T-helper 1 cell treated with Interleukin-12 subunit alpha and Interleukin-12 subunit beta and Interleukin-4 antibody, amounts not matched to agents 30 ng/mL and 1 ng/mL, for 36 hours (primary cell): ENCODE measurements at regions not wholly inside any gene's neighbourhood (a gene's known extent, or its start where the extent isn't known, plus 50 kb on each side); places are given as distances from the start of the nearest gene placed in this dataset.

Source experiments
- intact Hi-C: fragments of 100-400 bp; cut with micrococcal nuclease; formaldehyde crosslinking; loops from one replicate; pipeline ENCODE4 v1.15.1; 2024

GRCh38 chr10:61189912-61190311 lies 245.9 kb upstream of the RHOBTB1 start:
- intact Hi-C loops = loop anchor here (2.0 kb wide), 1 partner anchor 373 kb away; no protein-coding TSS in a partner anchor

DNA sequence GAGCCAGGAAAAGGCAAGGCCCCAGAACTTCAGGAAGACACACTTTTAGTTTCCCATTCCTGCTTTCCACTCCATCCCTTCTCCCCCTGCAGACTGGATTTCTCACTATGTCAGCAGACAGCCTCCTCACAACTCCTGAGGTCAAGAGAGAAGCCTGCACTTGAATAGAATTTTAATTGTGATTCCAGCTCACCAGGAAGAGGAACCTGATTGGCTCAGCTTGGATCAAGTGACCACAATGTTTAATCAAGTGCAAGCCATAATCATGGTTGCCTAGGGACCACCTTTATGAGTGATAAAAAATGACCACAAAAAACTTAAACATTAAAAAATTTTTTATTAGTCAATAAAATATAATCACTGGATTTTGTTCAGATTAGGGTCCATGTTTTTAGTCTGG lies 244.7 kb upstream of the RHOBTB1 start:
- intact Hi-C loops = no loop called here

- intact Hi-C loops = no loop called here
These were observed 244.1 kb upstream of the RHOBTB1 start for GRCh38 chr10:61188101-61188500.

DNA sequence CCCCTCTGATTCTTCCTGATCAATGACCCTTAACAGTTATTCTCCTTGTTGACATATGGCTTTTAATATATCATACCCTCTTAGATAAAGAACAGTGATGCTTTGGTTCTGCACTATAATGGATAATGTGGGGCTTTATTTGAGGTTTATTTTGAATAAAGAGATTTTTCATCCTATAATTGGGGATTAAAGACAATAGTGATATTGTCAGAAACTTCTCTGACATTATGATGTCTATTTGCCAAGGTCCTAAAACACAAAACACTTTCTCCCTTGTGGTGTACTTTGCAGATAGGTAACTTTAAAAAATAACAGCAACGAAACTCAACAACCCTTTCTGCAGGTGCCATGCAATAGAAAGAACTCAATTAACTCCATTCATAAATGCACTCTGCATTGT lies 243.6 kb upstream of the RHOBTB1 start:
- intact Hi-C loops = no loop called here

GRCh38 chr10:61186408-61186807 lies 242.4 kb upstream of the RHOBTB1 start:
- intact Hi-C loops = no loop called here

DNA sequence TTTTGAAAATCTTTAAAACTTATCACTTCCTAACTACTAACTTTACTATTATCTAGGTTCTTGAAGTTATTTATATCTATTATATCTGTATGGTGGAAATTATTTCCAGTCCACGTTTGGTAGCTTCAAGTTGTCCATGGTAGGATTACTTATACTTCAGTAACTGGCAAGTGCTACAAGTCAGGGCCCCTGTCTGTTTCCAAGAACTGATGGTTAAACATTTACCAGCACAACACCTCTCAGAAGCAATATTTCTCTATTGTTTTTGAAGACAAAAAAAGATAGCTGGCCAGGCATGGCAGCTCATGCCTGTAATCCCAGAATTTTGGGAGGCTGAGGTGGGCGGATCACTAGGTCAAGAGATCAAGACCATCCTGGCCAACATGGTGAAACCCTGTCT lies 240.4 kb upstream of the RHOBTB1 start:
- intact Hi-C loops = no loop called here

GRCh38 chr10:61183967-61184366 lies 240.0 kb upstream of the RHOBTB1 start:
- intact Hi-C loops = no loop called here

- intact Hi-C loops = no loop called here
These were observed 237.8 kb upstream of the RHOBTB1 start for GRCh38 chr10:61181832-61182231.

DNA sequence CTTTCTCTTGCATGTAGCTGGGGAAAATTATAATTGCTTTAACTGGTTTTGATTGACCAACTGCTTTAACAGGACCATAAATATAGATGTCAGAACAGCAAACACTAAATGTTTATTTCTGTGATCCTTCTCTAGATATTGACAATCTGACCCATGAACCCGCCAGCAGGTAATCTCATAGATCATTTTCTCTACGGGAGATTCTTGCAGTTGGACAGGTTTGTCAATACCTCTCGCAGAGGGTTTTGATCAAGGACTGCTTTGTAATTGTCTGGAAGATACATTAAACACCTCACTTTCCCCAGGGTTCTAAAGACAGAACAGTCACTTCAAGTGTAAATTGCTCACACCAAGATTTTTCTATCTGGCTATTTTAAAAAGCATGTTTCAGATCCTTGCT lies 235.8 kb upstream of the RHOBTB1 start:
- intact Hi-C loops = no loop called here

GRCh38 chr10:61176424-61176823 lies 232.4 kb upstream of the RHOBTB1 start:
- intact Hi-C loops = no loop called here

DNA sequence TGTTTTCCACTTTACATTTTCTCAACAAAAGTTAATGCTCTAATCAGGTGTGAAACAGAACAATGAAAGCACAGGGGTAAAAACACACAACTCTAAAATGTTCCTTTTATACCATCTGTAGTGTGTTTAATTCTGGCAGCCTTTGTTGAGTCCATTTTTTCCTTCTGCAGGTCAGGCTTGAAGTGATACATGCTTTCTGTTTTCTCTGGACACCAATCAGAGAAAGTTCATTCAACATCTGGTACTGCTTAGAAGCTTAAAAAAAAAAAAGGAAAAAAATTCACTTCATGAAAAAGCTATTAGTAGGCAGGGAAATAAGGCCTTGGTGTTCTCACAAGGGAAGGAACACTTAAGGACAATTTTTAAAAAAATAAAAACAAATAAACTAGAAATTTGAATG lies 231.3 kb upstream of the RHOBTB1 start:
- intact Hi-C loops = no loop called here

- intact Hi-C loops = no loop called here
These were observed 229.5 kb upstream of the RHOBTB1 start for GRCh38 chr10:61173450-61173849.

DNA sequence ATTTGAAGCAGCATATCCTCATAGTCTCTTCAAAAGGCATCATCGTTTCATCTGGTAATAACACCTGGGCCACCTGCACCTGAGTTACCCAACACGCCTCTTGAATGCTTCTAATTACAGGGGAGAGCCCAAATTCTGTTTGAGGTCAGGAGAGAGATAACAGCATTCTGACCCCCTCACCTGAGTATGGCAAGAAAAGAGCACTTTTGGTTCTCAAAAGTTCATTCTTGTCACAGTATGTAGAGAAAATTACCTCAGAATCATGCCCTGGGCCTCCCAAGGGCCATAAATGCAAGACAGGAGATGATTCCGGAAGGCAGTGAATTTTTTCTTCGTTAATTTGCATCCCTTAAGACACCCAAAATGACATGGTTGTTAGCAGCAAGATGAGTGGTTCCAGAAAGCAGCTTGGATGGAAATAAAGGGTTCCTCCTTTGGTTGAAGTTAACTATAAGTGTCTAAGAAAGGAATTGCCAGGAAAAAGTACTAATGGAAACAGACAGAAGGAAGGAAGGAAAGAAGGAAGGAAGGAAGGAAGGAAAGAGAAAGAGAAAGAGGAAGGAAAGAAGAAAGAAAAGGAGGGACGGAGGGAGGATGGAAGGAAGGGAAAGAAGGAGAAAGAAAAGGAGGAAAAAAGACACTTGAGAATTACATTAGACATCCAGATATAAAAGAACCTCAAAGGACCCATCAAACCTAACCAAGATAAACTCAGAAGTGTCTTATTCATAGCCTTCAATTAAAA lies 228.4 kb upstream of the RHOBTB1 start:
- intact Hi-C loops = no loop called here

DNA sequence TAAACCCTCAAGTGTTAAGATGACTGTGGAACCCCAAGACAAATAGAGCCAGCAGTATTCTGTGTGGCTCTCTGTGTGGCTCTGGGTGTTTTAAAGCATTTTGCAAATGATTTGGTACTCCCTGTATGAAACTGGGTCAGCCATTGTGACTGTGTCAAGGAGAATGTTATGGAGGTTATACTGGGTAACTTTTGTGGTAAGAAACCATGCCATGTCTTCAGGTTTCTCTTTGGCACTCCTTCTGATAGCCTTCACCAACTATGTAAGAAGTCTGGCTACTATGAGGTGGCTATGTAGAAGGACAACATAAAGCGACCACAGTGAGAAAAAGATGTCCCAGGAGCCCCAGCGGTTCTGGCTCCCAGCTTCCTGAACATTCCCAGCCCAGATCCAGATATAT lies 226.6 kb upstream of the RHOBTB1 start:
- intact Hi-C loops = no loop called here

DNA sequence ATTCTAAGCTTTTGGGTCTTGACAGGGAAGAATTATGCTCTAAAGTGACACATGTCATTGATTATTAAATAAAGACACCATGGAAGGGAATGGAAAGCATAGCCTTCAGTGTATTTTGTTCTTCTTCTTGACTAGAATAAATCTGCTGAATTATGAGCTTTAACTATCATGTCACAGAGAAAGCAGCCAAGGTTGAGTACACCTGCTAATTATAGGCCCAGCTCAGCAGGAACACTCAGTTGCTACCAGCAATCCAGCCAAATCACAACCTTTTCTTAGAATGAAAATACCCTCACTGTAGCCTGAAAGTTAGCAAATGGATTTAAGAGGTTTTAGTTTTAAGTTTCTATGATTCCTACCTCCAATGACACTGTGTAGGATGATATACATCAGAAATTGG lies 225.3 kb upstream of the RHOBTB1 start:
- intact Hi-C loops = no loop called here

DNA sequence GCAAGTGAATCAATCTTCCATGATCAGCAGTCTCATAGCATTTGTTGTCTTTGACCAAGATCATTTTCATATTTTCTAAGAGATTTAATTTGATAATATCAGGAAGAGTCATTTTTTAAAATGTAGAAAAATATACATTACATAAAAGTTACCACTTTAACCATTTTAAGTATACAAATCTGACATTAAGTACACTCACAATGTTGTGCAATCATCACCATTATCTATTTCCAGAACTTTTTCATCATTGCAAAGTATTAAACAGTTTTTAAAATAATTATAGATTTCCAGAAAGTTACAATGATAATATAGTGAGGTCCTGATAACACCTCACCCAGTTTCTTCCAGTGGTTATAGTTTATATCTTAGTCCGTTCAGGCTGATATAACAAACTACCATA lies 222.5 kb upstream of the RHOBTB1 start:
- intact Hi-C loops = no loop called here

DNA sequence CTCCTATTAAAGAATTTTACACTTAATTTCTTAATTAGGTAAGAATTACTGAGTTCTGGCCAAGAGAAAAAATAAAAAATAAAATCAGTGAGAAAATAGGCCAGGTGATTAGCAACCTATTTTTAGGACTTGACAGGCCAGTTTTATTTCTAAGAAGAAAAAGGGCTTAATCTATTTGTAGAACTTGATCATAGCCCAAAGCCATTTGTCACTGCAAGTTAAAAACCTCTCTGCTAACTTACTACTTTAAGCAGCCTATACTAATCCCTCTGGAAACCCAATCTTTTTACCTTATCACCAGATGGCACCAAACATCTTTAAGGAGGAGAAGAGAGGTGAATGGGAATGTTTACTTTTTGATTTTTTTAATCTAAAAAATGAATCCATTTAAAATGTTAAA lies 222.1 kb upstream of the RHOBTB1 start:
- intact Hi-C loops = no loop called here

DNA sequence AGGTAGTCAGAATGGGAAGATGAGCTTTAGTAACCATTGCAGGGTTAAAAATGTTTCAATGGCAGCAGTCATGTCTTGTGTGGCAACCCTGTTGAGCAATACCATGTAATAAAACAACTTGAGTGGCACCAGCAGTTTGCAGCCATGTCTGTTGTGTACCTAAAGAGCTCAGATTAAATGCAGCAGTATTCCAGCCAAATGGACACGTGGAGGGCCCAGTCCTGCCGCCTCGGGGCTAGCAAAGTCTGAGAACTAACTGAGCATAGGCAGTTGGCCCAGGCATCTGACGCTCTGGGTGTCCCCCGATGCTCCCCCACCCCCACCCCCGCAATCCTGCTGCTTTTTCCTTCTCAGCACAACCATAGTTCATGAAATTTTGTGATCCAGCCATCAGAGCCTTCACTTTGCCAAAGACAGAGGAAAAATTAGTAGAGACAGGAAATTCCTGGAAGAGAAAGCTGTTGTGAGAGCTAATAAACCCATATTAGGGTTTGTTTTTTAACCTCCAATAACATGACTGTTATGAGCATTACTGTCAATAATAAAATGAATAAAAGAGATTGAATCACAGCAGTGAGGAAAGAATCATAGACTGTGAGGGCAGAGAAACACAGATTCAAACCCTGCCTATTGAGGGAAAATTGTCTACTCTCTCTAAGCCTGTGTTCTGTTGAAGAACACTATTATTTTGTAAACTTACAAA lies 220.6 kb upstream of the RHOBTB1 start:
- intact Hi-C loops = no loop called here

DNA sequence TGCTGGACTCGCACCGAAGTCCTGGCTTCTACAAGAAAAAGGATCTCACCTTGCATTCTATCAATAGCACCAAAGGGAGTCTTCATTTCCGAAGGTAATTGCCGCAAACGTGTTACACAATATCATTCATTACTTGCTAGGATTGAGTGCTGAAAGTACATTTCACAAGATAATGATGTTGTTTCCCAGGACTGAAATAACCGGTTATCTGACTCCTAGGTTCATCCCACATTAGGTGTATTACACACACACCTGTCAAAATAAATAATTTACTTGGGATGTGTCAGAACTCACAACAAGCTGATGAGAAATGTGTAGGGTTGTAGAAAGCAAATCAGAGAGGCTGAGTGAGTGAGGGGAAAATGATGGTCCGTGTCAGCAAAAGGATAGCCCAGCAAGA lies 219.4 kb upstream of the RHOBTB1 start:
- intact Hi-C loops = no loop called here

GRCh38 chr10:61160253-61160652 lies 216.3 kb upstream of the RHOBTB1 start:
- intact Hi-C loops = no loop called here

DNA sequence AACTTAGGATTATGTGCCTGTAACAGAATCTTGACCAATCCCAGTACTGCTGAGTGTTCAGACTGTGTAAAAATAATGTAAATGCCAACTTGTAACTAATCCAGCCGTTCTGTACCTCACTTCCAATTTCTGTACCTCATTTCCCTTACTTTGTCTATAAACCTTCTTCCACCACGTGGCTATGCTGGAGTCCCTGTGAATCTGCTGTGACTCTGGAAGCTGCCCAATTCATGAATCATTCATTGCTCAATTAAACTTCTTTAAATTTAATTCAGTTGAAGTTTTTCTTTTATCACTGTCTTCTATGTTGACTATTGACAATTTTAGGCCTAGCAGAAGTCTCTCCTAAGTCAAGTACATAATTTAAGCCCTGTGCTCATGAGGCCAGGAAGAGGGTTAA lies 215.3 kb upstream of the RHOBTB1 start:
- intact Hi-C loops = no loop called here

DNA sequence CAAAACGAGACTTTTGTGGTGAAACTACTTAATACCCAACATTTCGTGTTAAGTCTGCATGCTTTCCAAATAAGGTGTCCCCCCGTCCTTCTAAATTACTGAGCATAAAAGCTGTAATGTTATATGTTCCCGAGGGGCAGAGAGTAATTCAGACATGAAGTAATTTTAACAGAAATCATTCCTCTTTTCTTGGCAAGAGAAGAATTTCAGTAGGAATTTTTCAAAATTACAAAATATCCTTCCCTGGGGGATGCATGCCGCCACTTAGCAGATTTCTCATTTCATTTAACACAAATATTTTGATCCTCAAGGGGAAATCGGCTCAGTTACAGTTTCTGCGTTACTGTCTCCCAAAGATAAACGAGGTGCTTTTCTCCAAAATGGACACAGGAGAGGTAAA lies 213.2 kb upstream of the RHOBTB1 start:
- intact Hi-C loops = no loop called here

GRCh38 chr10:61153771-61154170 lies 209.8 kb upstream of the RHOBTB1 start:
- intact Hi-C loops = no loop called here
